Body of pancreas (tissue), 4 donors: ENCODE measurements at regions not wholly inside any gene's neighbourhood (a gene's known extent, or its start where the extent isn't known, plus 50 kb on each side); places are given as distances from the start of the nearest gene placed in this dataset.

Experiments
- POLR2A ChIP-seq, 3 donors: fragments of 450-650 bp; IDR thresholded peaks; one replicate each; pipeline ENCODE4 v1.6.1; 2016; ENCODE audit warnings: antibody characterized with exemption in 3 of 3, mild to moderate bottlenecking in 2 of 3
- TF ChIP-seq, protein P1 (sequence below), 7 experiments: fragments of 450-650 bp in 4 of 7; fragments of 200-600 bp in 3 of 7; sonication (generic) in 3 of 7; IDR thresholded peaks; one replicate each; pipeline ENCODE4 v1.5.1; 2016 to 2019; ENCODE audit warnings: antibody characterized with exemption in 7 of 7

DNA sequence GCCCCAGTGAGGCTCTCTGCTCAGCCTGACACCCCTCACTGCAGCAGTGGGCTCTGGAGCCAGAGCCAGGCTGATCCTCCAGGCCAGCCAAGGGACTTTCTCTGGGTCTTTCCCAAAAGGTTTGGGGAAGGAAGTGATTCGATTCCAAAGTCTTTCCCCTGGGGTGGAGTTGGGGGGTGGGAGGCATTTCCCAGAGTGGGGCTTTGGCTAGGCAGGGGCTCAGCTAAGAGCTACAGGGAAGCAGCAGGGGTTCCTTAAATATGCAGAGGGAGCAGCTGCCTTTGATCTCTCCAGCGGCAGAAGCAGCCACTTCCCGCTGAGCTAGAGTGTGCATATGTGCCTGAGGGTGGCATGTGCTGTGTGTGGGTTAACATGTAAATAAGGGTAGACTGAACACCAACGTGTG, 192.9 kb downstream of the INSC start:
- TF ChIP-seq, protein P1, sequence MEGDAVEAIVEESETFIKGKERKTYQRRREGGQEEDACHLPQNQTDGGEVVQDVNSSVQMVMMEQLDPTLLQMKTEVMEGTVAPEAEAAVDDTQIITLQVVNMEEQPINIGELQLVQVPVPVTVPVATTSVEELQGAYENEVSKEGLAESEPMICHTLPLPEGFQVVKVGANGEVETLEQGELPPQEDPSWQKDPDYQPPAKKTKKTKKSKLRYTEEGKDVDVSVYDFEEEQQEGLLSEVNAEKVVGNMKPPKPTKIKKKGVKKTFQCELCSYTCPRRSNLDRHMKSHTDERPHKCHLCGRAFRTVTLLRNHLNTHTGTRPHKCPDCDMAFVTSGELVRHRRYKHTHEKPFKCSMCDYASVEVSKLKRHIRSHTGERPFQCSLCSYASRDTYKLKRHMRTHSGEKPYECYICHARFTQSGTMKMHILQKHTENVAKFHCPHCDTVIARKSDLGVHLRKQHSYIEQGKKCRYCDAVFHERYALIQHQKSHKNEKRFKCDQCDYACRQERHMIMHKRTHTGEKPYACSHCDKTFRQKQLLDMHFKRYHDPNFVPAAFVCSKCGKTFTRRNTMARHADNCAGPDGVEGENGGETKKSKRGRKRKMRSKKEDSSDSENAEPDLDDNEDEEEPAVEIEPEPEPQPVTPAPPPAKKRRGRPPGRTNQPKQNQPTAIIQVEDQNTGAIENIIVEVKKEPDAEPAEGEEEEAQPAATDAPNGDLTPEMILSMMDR (IDR thresholded peaks at IDR 0.05): no peak
- no peak for TF ChIP-seq POLR2A (IDR thresholded peaks at IDR 0.05)
